Heart left ventricle (tissue), 16 donors: ENCODE measurements at regions not wholly inside any gene's neighbourhood (a gene's known extent, or its start where the extent isn't known, plus 50 kb on each side); places are given as distances from the start of the nearest gene placed in this dataset.
"Not testable (repeated sequence)": the region's sequence is repeated elsewhere in the genome, so short reads cannot be mapped to it uniquely, and the experiment has no call there.

Source experiments
- ATAC-seq, 4 donors: fragments of 200-7000 bp; cut with Tn5 transposase; one replicate each; pipeline ENCODE4 v1.9.1; 2020 to 2022; ENCODE audit warnings: moderate library complexity in 4 of 4, mild to moderate bottlenecking in 3 of 4, moderate number of reproducible peaks in 1 of 4
- DNase-seq, 5 donors: peaks; one replicate each; pipeline ENCODE4 v3.0.0-alpha.2; 2020
- H3K27ac ChIP-seq, 12 donors: fragments of 200-600 bp; sonication (generic) in 4 of 12; one replicate each; pipeline versions ENCODE4 v1.5.0 to v1.8.0; 2016 to 2022; ENCODE audit warnings: mild to moderate bottlenecking in 2 of 12
- H3K27me3 ChIP-seq, 9 donors: fragments of 200-600 bp; sonication (generic) in 2 of 9; one replicate each; pipeline versions ENCODE4 v1.5.1 to v1.8.0; 2016 to 2022; ENCODE audit warnings: mild to moderate bottlenecking in 3 of 9
- H3K36me3 ChIP-seq, 9 donors: fragments of 200-600 bp; sonication (generic) in 2 of 9; one replicate each; pipeline versions ENCODE4 v1.5.0 to v1.8.0; 2018 to 2022; ENCODE audit warnings: mild to moderate bottlenecking in 2 of 9
- H3K4me1 ChIP-seq, 12 donors: fragments of 200-600 bp; sonication (generic) in 4 of 12; one replicate each; pipeline versions ENCODE4 v1.5.0 to v1.8.0; 2016 to 2022; ENCODE audit warnings: mild to moderate bottlenecking in 3 of 12
- H3K4me3 ChIP-seq, 12 donors: fragments of 200-600 bp; sonication (generic) in 4 of 12; one replicate each; pipeline versions ENCODE4 v1.5.0 to v1.8.0; 2017 to 2022; ENCODE audit warnings: mild to moderate bottlenecking in 9 of 12, moderate library complexity in 4 of 12
- H3K9me3 ChIP-seq, 12 donors: fragments of 200-600 bp; sonication (generic) in 4 of 12; one replicate each; pipeline versions ENCODE4 v1.5.0 to v1.8.0; 2016 to 2022; ENCODE audit warnings: mild to moderate bottlenecking in 1 of 12
- POLR2A ChIP-seq, 2 donors: fragments of 450-650 bp; IDR thresholded peaks; one replicate each; pipeline ENCODE4 v1.6.1; 2017; ENCODE audit warnings: antibody characterized with exemption in 2 of 2, mild to moderate bottlenecking in 2 of 2, moderate library complexity in 2 of 2
- WGBS, 4 donors: extraction: QIAGEN DNeasy Blood & Tissue Kit in 2 of 4; methylation state at CpG; one replicate each; pipeline versions ENCODE4 v1.1.5 to v1.1.7; 2013 to 2018; 5-methylcytosine and 5-hydroxymethylcytosine counted together
- intact Hi-C, 10 donors: fragments of 100-400 bp; cut with DNase I; formaldehyde crosslinking; loops; one replicate each; pipeline versions ENCODE4 v1.11.1 to v1.14.2; 2022
- TF ChIP-seq, protein P1 (sequence below), 12 donors: fragments of 200-600 bp; sonication (generic) in 4 of 12; IDR thresholded peaks; one replicate each; pipeline versions ENCODE4 v1.5.0 to v1.8.0; 2018 to 2022; ENCODE audit warnings: antibody characterized with exemption in 12 of 12, mild to moderate bottlenecking in 5 of 12
- donor health status: ischemic (EF 13 %, LVEDD 7.1; RV severe dilation, severe dysfunction).
- donor health status: healthy with polysubstance abuse.
- donor health status: DM: no; HTN: yes; CAD: no.
- donor health status: DM: no; HTN: no; CAD: no.
- donor health status: ischemic (EF 25% LVEDD 6.9; RV normal size, moderate dysfunction).
- donor health status: ischemic (EF 25% LVEDD 5.7; RV mildly dilated, moderate dysfunction).
- donor health status: healthy.
- donor health status: DM: yes; HTN: yes; CAD: no.
- donor health status: ischemic (EF 35%, LVEDD 5.7; RV mildly dilated, moderate dysfunction).
- donor health status: nonischemic (EF 11% LVEDD 7.7; RV severe dilation, severe dysfunction).
- donor health status: DM: yes; HTN: yes; CAD: no.
- donor health status: PGD.
- donor health status: ischemic (EF 29% LVEDD 5.4; RV normal size, mild dysfunction).
- donor health status: nonischemic (EF 23%, LVEDD 6.1; RV moderate dilation, normal function).

DNA sequence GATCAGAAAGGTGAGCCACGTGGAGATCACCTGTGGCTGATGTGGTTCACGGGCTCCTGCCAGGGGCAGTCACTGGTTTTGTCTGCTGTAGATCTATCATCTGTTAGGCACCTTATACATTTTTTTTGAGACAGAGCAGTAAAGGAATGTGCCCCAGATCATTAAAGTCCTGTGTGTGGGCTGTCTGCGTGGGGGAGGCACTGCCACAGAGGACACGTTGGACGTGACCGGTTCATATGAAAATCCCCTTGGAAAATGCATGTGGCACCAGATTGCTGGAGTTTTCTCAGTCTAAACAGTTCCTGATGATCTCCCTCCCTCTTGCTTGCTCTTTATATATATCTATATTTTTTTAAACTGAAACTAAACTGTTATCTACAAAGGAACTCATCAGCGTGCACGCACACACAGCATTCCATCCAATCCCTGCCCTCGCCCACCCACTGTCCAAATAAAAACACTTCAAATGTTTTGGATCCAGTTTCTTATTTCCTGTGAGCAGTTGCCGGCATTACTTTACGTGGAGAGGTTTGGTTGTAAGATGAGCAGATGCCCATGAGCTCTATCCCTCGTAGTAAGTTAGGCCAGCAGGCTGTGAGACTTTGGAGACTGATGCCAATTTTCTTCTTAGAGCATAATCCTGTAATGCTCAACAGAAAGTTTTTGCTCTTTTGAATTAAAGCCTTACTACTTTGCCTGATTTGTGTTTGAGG is 161.6 kb upstream of the EXOC2 start:
- Histone ChIP-seq H3K4me3 (no peak overlapping the region), H3K27ac (no peak overlapping the region), H3K9me3 (peaks cover 0 to 7% (median 0%) of the 10 kb centered on the region in 12 donors), H3K36me3 (no peaks in the 10 kb centered on the region), H3K4me1 (no peaks in the 10 kb centered on the region), H3K27me3 (peaks cover 0 to 11% (median 0%) of the 10 kb centered on the region in 9 donors)
- WGBS, 4 donors: 54 to 61% (median 59%) methylated on average over 12 of the region's 12 CpGs
- TF ChIP-seq, protein P1, sequence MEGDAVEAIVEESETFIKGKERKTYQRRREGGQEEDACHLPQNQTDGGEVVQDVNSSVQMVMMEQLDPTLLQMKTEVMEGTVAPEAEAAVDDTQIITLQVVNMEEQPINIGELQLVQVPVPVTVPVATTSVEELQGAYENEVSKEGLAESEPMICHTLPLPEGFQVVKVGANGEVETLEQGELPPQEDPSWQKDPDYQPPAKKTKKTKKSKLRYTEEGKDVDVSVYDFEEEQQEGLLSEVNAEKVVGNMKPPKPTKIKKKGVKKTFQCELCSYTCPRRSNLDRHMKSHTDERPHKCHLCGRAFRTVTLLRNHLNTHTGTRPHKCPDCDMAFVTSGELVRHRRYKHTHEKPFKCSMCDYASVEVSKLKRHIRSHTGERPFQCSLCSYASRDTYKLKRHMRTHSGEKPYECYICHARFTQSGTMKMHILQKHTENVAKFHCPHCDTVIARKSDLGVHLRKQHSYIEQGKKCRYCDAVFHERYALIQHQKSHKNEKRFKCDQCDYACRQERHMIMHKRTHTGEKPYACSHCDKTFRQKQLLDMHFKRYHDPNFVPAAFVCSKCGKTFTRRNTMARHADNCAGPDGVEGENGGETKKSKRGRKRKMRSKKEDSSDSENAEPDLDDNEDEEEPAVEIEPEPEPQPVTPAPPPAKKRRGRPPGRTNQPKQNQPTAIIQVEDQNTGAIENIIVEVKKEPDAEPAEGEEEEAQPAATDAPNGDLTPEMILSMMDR (IDR thresholded peaks at IDR 0.05): no peak
- no peak for TF ChIP-seq POLR2A (IDR thresholded peaks at IDR 0.05)
- DNase-seq: no peak
- intact Hi-C loops: no loop called here
- ATAC-seq: no peak

DNA sequence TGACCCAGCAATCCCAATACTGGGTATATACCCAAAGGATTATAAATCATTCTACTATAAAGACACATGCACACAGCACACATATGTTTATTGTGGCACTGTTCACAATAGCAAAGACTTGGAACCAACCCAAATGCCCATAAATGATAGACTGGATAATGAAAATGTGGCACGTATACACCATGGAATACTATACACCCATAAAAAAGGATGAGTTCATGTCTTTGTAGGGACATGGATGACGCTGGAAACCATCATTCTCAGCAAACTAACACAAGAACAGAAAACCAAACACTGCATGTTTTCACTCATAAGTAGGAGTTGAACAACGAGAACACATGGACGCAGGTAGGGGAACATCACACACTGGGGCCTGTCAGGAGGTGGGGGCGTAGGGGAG is 159.3 kb upstream of the EXOC2 start:
- H3K4me3 ChIP-seq, H3K27ac ChIP-seq, H3K4me1 ChIP-seq, ATAC-seq, H3K9me3 ChIP-seq, DNase-seq, H3K36me3 ChIP-seq, intact Hi-C loops: not testable (repeated sequence)
- 92 to 94% (median 93%) methylated on average over 5 of the region's 5 CpGs for WGBS, 4 donors
- peaks cover 0 to 11% (median 0%) of the 10 kb centered on the region in 9 donors for H3K27me3 ChIP-seq

DNA sequence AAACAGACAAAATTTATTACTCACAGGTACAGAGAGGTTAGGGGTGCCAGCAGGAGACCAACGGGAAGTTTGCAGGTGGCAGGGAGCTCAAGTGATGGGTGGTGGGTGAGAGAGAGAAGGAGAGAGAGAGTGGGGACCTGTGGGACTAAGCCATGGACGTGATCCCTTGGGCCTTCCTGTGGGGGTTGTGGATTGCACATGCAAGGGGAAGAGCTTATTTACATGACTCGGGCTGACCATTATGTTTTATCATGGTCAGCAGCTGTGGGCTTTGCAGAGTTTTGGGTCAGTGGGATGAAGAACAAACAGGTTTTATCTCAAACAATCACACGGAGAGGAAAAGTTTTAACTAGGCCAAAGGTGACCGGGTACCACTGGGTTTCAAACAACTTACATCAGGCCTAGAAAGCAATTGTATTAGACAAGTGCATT is 156.2 kb upstream of the EXOC2 start:
- intact Hi-C loops: no loop called here
- no peaks in the 10 kb centered on the region for H3K27me3 ChIP-seq
- no peak overlapping the region for H3K4me3 ChIP-seq
- WGBS, 4 donors: 61 to 74% (median 66%) methylated on average over 5 of the region's 5 CpGs
- peaks cover 0 to 7% (median 0%) of the 10 kb centered on the region in 12 donors for H3K9me3 ChIP-seq
- H3K4me1 ChIP-seq: no peaks in the 10 kb centered on the region
- TF ChIP-seq POLR2A (IDR thresholded peaks at IDR 0.05): no peak
- TF ChIP-seq, protein P1 (IDR thresholded peaks at IDR 0.05): no peak
- DNase-seq (no peak), ATAC-seq (no peak)
- no peaks in the 10 kb centered on the region for H3K36me3 ChIP-seq
- H3K27ac ChIP-seq: no peak overlapping the region

DNA sequence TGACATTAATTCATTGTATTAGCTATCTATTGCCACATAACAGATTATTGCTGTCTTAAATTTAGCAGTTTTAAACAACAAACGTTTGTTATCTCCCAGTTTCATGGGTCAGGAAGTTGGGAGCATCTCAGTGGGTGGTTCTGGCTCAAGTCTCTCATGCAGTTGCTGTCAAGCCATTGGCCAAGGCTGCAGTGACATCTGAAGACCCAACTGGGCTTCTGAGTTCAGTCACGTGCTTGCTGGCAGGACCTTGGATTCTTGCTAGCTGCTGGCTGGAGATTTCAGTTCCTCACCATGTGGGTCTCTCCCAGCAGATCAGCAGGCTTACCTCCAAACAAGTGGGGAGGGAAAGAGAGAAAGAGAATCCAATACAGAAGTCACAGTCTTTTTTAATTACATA is 152.6 kb upstream of the EXOC2 start:
- H3K4me1 ChIP-seq: no peaks in the 10 kb centered on the region
- H3K27ac ChIP-seq: no peak overlapping the region
- no peaks in the 10 kb centered on the region for H3K36me3 ChIP-seq
- TF ChIP-seq POLR2A (IDR thresholded peaks at IDR 0.05): no peak
- TF ChIP-seq, protein P1 (IDR thresholded peaks at IDR 0.05): no peak
- intact Hi-C loops: no loop called here
- peaks cover 0 to 3% (median 0%) of the 10 kb centered on the region in 12 donors for H3K9me3 ChIP-seq
- WGBS, 4 donors: 17 to 27% (median 21%) methylated on average over 2 of the region's 2 CpGs
- ATAC-seq (no peak), DNase-seq (no peak)
- H3K27me3 ChIP-seq: no peaks in the 10 kb centered on the region
- H3K4me3 ChIP-seq: no peak overlapping the region

DNA sequence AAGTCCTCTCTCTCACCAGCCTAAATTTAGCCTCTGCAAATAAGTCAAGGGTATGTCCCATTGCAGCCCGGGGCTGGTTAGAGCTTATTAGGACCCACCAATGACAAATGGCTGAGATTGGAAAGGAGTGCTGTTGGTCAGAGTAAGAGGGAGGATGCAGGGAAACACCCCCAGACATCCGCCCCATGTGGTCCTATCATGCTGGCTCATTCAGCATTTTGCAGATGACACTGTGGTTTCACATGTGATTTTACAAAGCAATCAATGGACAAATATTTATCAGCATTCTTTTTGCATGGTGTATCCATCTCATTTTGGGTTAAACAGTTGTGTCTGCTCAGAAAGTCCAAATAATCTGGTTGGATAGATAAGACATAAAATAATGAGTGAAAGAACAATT is 152.2 kb upstream of the EXOC2 start:
- ATAC-seq (no peak), DNase-seq (no peak)
- H3K36me3 ChIP-seq: no peaks in the 10 kb centered on the region
- no peak overlapping the region for H3K27ac ChIP-seq
- H3K9me3 ChIP-seq: peaks cover 0 to 6% (median 0%) of the 10 kb centered on the region in 12 donors
- WGBS, 4 donors: 69 to 72% (median 71%) methylated on average over 2 of the region's 2 CpGs
- no peaks in the 10 kb centered on the region for H3K27me3 ChIP-seq
- H3K4me3 ChIP-seq: no peak overlapping the region
- intact Hi-C loops: no loop called here
- H3K4me1 ChIP-seq: no peaks in the 10 kb centered on the region
- no peak for TF ChIP-seq POLR2A (IDR thresholded peaks at IDR 0.05)
- TF ChIP-seq, protein P1 (IDR thresholded peaks at IDR 0.05): no peak
